SK-N-SH (cell line): ENCODE measurements at regions not wholly inside any gene's neighbourhood (a gene's known extent, or its start where the extent isn't known, plus 50 kb on each side); places are given as distances from the start of the nearest gene placed in this dataset.

Experiments
- CTCF ChIA-PET: fragments of 300-600, 350-600 bp; formaldehyde crosslinking; extraction: SDS; loops from one replicate; lab custom pipeline; 2021; lab: Yijun Ruan, JAX
- POLR2A ChIA-PET: fragments of 350-600 bp; sonication (Branson Sonifier 250); formaldehyde crosslinking; extraction: SDS; loops from one replicate; lab custom pipeline; 2020; ENCODE audit warnings: antibody characterized with exemption, inconsistent platforms; lab: Yijun Ruan, JAX
- DNase-seq: peaks from one replicate; pipeline ENCODE4 v3.0.0; 2012
- H2AFZ ChIP-seq: fragments of 200-600 bp; sonication (generic); 2 replicates; pipeline ENCODE4 v1.8.1; 2016; ENCODE audit warnings: antibody characterized with exemption, mild to moderate bottlenecking, low read depth
- H3F3A ChIP-seq: fragments of 200-600 bp; sonication (generic); replicated peaks from 2 replicates; pipeline ENCODE3; 2016; ENCODE audit warnings: antibody characterized with exemption, mild to moderate bottlenecking; ENCODE audit not compliant: insufficient read depth
- H3K27ac ChIP-seq, 2 experiments: fragments of 200-500 bp in 1 of 2; fragments of 200-600 bp in 1 of 2; sonication (Bioruptor generic) in 1 of 2; sonication (generic), shearing (Covaris generic) in 1 of 2; 2 replicates each; pipeline versions ENCODE4 v1.5.1 to v1.6.1; 2014 to 2016; ENCODE audit warnings: low read depth in 2 of 2, inconsistent platforms in 1 of 2, low read length in 1 of 2, mild to moderate bottlenecking in 1 of 2, mixed read lengths in 1 of 2
- H3K27me3 ChIP-seq: fragments of 200-600 bp; sonication (generic), shearing (Covaris generic); 2 replicates; pipeline ENCODE4 v1.6.1; 2016; ENCODE audit warnings: mixed run types; ENCODE audit not compliant: insufficient read depth
- H3K36me3 ChIP-seq, 2 experiments: fragments of 200-500 bp in 1 of 2; fragments of 200-600 bp in 1 of 2; sonication (Bioruptor generic) in 1 of 2; sonication (generic) in 1 of 2; replicated peaks in 1 of 2; 2 replicates each; pipeline versions ENCODE3 to v1.5.1; 2014 to 2016; ENCODE audit warnings: low read length in 1 of 2, mild to moderate bottlenecking in 1 of 2; ENCODE audit not compliant: insufficient read depth in 2 of 2, control insufficient read depth in 1 of 2
- H3K4me1 ChIP-seq, 2 experiments: fragments of 200-500 bp in 1 of 2; fragments of 200-600 bp in 1 of 2; sonication (Bioruptor generic) in 1 of 2; sonication (generic), shearing (Covaris generic) in 1 of 2; 2 replicates each; pipeline versions ENCODE4 v1.5.1 to v1.6.1; 2014 to 2016; ENCODE audit warnings: low read depth in 1 of 2, low read length in 1 of 2, mixed run types in 1 of 2; ENCODE audit not compliant: insufficient read depth in 2 of 2, control insufficient read depth in 1 of 2
- H3K4me2 ChIP-seq: fragments of 200-600 bp; sonication (generic), shearing (Covaris generic); 2 replicates; pipeline ENCODE4 v1.6.1; 2017; ENCODE audit warnings: mixed run types
- H3K4me3 ChIP-seq, 2 experiments: fragments of 200-500 bp in 1 of 2; fragments of 200-600 bp in 1 of 2; sonication (Bioruptor generic) in 1 of 2; sonication (generic), shearing (Covaris generic) in 1 of 2; 2 replicates each; pipeline versions ENCODE4 v1.5.1 to v1.8.1; 2014 to 2016; ENCODE audit warnings: low read depth in 2 of 2, inconsistent platforms in 1 of 2, low read length in 1 of 2, mild to moderate bottlenecking in 1 of 2, mixed read lengths in 1 of 2, moderate library complexity in 1 of 2
- H3K79me2 ChIP-seq: fragments of 200-600 bp; sonication (generic); 2 replicates; pipeline ENCODE4 v1.8.1; 2017; ENCODE audit warnings: mild to moderate bottlenecking; ENCODE audit not compliant: insufficient read depth
- H3K9ac ChIP-seq: fragments of 200-600 bp; sonication (generic); 2 replicates; pipeline ENCODE4 v1.6.1; 2017; ENCODE audit warnings: mixed run types
- H3K9me2 ChIP-seq: fragments of 200-600 bp; sonication (generic); 2 replicates; pipeline ENCODE4 v1.6.1; 2017; ENCODE audit warnings: mixed run types
- H3K9me3 ChIP-seq: fragments of 200-600 bp; sonication (generic); 2 replicates; pipeline ENCODE4 v1.6.1; 2017; ENCODE audit warnings: mixed run types, mild to moderate bottlenecking, moderate library complexity
- H4K20me1 ChIP-seq: fragments of 200-600 bp; sonication (generic); 2 replicates; pipeline ENCODE4 v1.6.1; 2017; ENCODE audit warnings: mild to moderate bottlenecking, mixed run types; ENCODE audit not compliant: insufficient read depth
- CHD2 ChIP-seq: fragments of 150-350 bp; IDR thresholded peaks from 2 replicates; pipeline ENCODE4 v1.6.1; 2018; ENCODE audit warnings: low read length; ENCODE audit not compliant: partially characterized antibody
- ELF1 ChIP-seq: IDR thresholded peaks from 2 replicates; pipeline ENCODE4 v1.4.0; 2012
- FOSL2 ChIP-seq: IDR thresholded peaks from 2 replicates; pipeline ENCODE4 v1.4.0; 2012; ENCODE audit warnings: low read depth, mild to moderate bottlenecking, moderate library complexity, borderline replicate concordance
- GATA2 ChIP-seq: sonication (generic); formaldehyde crosslinking; IDR thresholded peaks from 2 replicates; pipeline ENCODE4 v1.5.0; 2020; ENCODE audit warnings: mild to moderate bottlenecking, missing genetic modification reagents
- MEF2A ChIP-seq: IDR thresholded peaks from 2 replicates; pipeline ENCODE4 v1.4.0; 2012; ENCODE audit warnings: low read depth, borderline replicate concordance
- MXI1 ChIP-seq: IDR thresholded peaks from 2 replicates; pipeline ENCODE4 v1.6.1; 2012; ENCODE audit warnings: mild to moderate bottlenecking, low read depth, low read length, improper control_type of control experiment
- NRF1 ChIP-seq: IDR thresholded peaks from 2 replicates; pipeline ENCODE4 v1.6.1; 2012; ENCODE audit warnings: low read depth, mild to moderate bottlenecking, low read length
- POLR2AphosphoS5 ChIP-seq: IDR thresholded peaks from 2 replicates; pipeline ENCODE4 v1.6.1; 2012; ENCODE audit warnings: low read depth, low read length
- RAD21 ChIP-seq: IDR thresholded peaks from 2 replicates; pipeline ENCODE4 v1.6.1; 2012; ENCODE audit warnings: mild to moderate bottlenecking, low read length
- RXRA ChIP-seq: IDR thresholded peaks from 2 replicates; pipeline ENCODE4 v1.4.0; 2012; ENCODE audit warnings: low read depth, mild to moderate bottlenecking, borderline replicate concordance
- SIN3A ChIP-seq: IDR thresholded peaks from 2 replicates; pipeline ENCODE4 v1.6.1; 2012; ENCODE audit warnings: low read depth, mild to moderate bottlenecking, low read length, moderate library complexity, borderline replicate concordance
- TAF1 ChIP-seq: IDR thresholded peaks from 2 replicates; pipeline ENCODE4 v1.6.1; 2012; ENCODE audit warnings: low read depth, mild to moderate bottlenecking, low read length, moderate library complexity, borderline replicate concordance
- WGBS: methylation state at CpG from one replicate; pipeline ENCODE4 v1.1.6; 2017; ENCODE audit warnings: low lambda C conversion rate; 5-methylcytosine and 5-hydroxymethylcytosine counted together
- TF ChIP-seq, protein P1 (sequence below): fragments of 150-350 bp; IDR thresholded peaks from 2 replicates; pipeline ENCODE4 v1.6.1; 2017; ENCODE audit warnings: antibody characterized with exemption, low read length, low read depth, borderline replicate concordance
- TF ChIP-seq, protein P2 (sequence below): IDR thresholded peaks from 2 replicates; pipeline ENCODE4 v1.4.0; 2012; ENCODE audit warnings: low read depth
- TF ChIP-seq, protein P3 (sequence below): fragments of 200-600 bp; sonication (generic); IDR thresholded peaks from 2 replicates; pipeline ENCODE4 v1.6.1; 2017; ENCODE audit warnings: antibody characterized with exemption, mild to moderate bottlenecking, moderate library complexity
- TF ChIP-seq, protein P4 (sequence below): IDR thresholded peaks from 2 replicates; pipeline ENCODE4; 2012
- TF ChIP-seq, protein P5 (sequence below): IDR thresholded peaks from 2 replicates; pipeline ENCODE4 v1.4.0; 2012; ENCODE audit warnings: low read depth, borderline replicate concordance
- TF ChIP-seq, protein P6 (sequence below): fragments of 150-350 bp; IDR thresholded peaks from 2 replicates; pipeline ENCODE4 v1.6.1; 2016; ENCODE audit warnings: mild to moderate bottlenecking, low read depth, low read length

DNA sequence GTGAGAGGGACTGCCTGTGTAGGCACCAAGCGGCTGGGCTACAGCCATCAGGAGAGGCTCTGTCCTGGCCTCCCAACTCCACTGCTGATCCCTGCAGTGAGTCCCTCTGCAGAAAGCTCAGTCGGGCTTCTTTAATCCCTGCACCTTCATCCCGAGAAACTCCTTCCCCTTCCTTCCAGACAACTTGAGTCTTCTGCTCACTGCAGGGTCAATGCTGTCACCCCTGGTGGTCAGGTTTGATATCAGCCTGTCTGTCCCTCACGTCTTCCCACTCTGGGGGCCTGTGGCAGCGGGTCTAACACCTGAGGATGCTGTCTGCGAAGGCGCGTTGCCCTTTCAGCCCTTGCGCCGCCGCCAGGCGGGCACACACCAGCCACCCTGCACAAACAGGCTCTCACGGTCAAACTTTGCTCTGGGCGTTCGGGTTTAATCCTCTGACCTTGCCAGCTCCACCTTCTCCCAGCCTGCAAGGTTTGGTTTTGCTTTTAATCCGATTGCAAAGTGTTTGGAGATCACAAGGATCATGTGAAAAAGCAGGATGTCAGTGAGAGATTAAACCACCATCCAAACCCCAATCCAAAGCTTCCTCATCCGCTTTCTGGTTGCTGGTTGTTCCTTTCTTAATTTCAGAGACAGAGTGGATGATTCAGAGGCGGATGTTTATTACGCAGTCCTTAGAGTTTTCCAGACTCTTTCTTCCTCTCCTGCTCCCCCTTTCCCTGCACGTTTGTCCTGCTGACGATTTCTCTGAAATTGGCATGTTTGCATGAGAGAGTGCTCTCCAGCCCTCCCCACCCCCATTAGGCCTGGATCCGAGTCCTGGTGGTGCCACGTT, 74.8 kb upstream of the SLC34A2 start:
- POLR2A ChIA-PET = no interaction called here
- H3K79me2 ChIP-seq = no peaks in the 10 kb centered on the region
- H2AFZ ChIP-seq = no peak overlapping the region
- CTCF ChIA-PET = no interaction called here
- DNase-seq = no peak
- H3K9me2 ChIP-seq = no peaks in the 10 kb centered on the region
- no peaks in the 10 kb centered on the region for H3K4me1 ChIP-seq
- no peaks in the 10 kb centered on the region for H4K20me1 ChIP-seq
- H3K4me2 ChIP-seq = no peak overlapping the region
- no peaks in the 10 kb centered on the region for H3F3A ChIP-seq
- H3K4me3 ChIP-seq = no peak overlapping the region
- no peak overlapping the region for H3K9ac ChIP-seq
- no peaks in the 10 kb centered on the region; the same call in 1 of the 2 replicates for H3K27me3 ChIP-seq
- 50% methylated on average over 19 of the region's 23 CpGs for WGBS
- TF ChIP-seq RAD21 (no peak), TAF1 (no peak), MXI1 (no peak), GATA2 (CRISPR knock-in tag) (no peak), FOSL2 (no peak), MEF2A (no peak), RXRA (no peak), CHD2 (no peak), NRF1 (no peak), ELF1 (no peak), POLR2AphosphoS5 (no peak), SIN3A (no peak)
- TF ChIP-seq, protein P1, sequence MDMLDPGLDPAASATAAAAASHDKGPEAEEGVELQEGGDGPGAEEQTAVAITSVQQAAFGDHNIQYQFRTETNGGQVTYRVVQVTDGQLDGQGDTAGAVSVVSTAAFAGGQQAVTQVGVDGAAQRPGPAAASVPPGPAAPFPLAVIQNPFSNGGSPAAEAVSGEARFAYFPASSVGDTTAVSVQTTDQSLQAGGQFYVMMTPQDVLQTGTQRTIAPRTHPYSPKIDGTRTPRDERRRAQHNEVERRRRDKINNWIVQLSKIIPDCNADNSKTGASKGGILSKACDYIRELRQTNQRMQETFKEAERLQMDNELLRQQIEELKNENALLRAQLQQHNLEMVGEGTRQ = no peak
- TF ChIP-seq, protein P2, sequence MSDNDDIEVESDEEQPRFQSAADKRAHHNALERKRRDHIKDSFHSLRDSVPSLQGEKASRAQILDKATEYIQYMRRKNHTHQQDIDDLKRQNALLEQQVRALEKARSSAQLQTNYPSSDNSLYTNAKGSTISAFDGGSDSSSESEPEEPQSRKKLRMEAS = no peak
- TF ChIP-seq, protein P3, sequence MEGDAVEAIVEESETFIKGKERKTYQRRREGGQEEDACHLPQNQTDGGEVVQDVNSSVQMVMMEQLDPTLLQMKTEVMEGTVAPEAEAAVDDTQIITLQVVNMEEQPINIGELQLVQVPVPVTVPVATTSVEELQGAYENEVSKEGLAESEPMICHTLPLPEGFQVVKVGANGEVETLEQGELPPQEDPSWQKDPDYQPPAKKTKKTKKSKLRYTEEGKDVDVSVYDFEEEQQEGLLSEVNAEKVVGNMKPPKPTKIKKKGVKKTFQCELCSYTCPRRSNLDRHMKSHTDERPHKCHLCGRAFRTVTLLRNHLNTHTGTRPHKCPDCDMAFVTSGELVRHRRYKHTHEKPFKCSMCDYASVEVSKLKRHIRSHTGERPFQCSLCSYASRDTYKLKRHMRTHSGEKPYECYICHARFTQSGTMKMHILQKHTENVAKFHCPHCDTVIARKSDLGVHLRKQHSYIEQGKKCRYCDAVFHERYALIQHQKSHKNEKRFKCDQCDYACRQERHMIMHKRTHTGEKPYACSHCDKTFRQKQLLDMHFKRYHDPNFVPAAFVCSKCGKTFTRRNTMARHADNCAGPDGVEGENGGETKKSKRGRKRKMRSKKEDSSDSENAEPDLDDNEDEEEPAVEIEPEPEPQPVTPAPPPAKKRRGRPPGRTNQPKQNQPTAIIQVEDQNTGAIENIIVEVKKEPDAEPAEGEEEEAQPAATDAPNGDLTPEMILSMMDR = no peak
- TF ChIP-seq, protein P4, sequence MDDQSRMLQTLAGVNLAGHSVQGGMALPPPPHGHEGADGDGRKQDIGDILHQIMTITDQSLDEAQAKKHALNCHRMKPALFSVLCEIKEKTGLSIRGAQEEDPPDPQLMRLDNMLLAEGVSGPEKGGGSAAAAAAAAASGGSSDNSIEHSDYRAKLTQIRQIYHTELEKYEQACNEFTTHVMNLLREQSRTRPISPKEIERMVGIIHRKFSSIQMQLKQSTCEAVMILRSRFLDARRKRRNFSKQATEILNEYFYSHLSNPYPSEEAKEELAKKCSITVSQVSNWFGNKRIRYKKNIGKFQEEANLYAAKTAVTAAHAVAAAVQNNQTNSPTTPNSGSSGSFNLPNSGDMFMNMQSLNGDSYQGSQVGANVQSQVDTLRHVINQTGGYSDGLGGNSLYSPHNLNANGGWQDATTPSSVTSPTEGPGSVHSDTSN = no peak
- TF ChIP-seq, protein P5, sequence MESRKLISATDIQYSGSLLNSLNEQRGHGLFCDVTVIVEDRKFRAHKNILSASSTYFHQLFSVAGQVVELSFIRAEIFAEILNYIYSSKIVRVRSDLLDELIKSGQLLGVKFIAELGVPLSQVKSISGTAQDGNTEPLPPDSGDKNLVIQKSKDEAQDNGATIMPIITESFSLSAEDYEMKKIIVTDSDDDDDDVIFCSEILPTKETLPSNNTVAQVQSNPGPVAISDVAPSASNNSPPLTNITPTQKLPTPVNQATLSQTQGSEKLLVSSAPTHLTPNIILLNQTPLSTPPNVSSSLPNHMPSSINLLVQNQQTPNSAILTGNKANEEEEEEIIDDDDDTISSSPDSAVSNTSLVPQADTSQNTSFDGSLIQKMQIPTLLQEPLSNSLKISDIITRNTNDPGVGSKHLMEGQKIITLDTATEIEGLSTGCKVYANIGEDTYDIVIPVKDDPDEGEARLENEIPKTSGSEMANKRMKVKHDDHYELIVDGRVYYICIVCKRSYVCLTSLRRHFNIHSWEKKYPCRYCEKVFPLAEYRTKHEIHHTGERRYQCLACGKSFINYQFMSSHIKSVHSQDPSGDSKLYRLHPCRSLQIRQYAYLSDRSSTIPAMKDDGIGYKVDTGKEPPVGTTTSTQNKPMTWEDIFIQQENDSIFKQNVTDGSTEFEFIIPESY = no peak
- TF ChIP-seq, protein P6, sequence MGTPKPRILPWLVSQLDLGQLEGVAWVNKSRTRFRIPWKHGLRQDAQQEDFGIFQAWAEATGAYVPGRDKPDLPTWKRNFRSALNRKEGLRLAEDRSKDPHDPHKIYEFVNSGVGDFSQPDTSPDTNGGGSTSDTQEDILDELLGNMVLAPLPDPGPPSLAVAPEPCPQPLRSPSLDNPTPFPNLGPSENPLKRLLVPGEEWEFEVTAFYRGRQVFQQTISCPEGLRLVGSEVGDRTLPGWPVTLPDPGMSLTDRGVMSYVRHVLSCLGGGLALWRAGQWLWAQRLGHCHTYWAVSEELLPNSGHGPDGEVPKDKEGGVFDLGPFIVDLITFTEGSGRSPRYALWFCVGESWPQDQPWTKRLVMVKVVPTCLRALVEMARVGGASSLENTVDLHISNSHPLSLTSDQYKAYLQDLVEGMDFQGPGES = no peak
- H3K36me3 ChIP-seq = no peaks in the 10 kb centered on the region
- no peaks in the 10 kb centered on the region for H3K9me3 ChIP-seq
- no peak overlapping the region for H3K27ac ChIP-seq
